ENCODE measurements at regions not wholly inside any gene's neighbourhood (a gene's known extent, or its start where the extent isn't known, plus 50 kb on each side); places are given as distances from the start of the nearest gene placed in this dataset.
A peak's percentile ranks its signal among the peaks of the same experiment; 100 is the strongest.

GRCh38 chr12:30828686-30829085, 73.9 kb upstream of the CAPRIN2 start:
- DNase-seq (ENCODE audit: low read depth in 2 of 2): no peak

GRCh38 chr12:30827101-30828066, 72.6 kb upstream of the CAPRIN2 start:
- no peak for DNase-seq (ENCODE audit: low read depth in 2 of 2)

GRCh38 chr12:30826276-30826675, 71.5 kb upstream of the CAPRIN2 start:
- DNase-seq (ENCODE audit: low read depth in 2 of 2): no peak

GRCh38 chr12:30825341-30825740, 70.6 kb upstream of the CAPRIN2 start:
- DNase-seq (ENCODE audit: low read depth in 2 of 2): no peak

GRCh38 chr12:30824311-30824710, 69.6 kb upstream of the CAPRIN2 start:
- no peak for DNase-seq (ENCODE audit: low read depth in 2 of 2)

GRCh38 chr12:30823764-30824163, 69.0 kb upstream of the CAPRIN2 start:
- no peak for DNase-seq (ENCODE audit: low read depth in 2 of 2)

GRCh38 chr12:30823156-30823699, 68.5 kb upstream of the CAPRIN2 start:
- peak in 1 of 2 donors; percentile 11 for DNase-seq (ENCODE audit: low read depth in 2 of 2)

GRCh38 chr12:30822385-30823155, 67.8 kb upstream of the CAPRIN2 start:
- DNase-seq (ENCODE audit: low read depth in 2 of 2): peak in 1 of 2 donors; percentile 23

- DNase-seq (ENCODE audit: low read depth in 2 of 2): no peak
Measured at GRCh38 chr12:30820406-30820946, 65.7 kb upstream of the CAPRIN2 start.

GRCh38 chr12:30818562-30818961, 63.8 kb upstream of the CAPRIN2 start:
- DNase-seq (ENCODE audit: low read depth in 2 of 2): no peak

- DNase-seq (ENCODE audit: low read depth in 2 of 2): no peak
Measured at GRCh38 chr12:30816742-30817465, 62.2 kb upstream of the CAPRIN2 start.

- no peak for DNase-seq (ENCODE audit: low read depth in 2 of 2)
Measured at GRCh38 chr12:30814295-30814655, 59.5 kb upstream of the CAPRIN2 start.

- no peak for DNase-seq (ENCODE audit: low read depth in 2 of 2)
Measured at GRCh38 chr12:30813525-30814294, 59.0 kb upstream of the CAPRIN2 start.

GRCh38 chr12:30811966-30812365, 57.2 kb upstream of the CAPRIN2 start:
- DNase-seq (ENCODE audit: low read depth in 2 of 2): no peak

- DNase-seq (ENCODE audit: low read depth in 2 of 2): no peak
Measured at GRCh38 chr12:30810918-30811317, 56.2 kb upstream of the CAPRIN2 start.

GRCh38 chr12:30807695-30808034, 52.9 kb upstream of the CAPRIN2 start:
- DNase-seq (ENCODE audit: low read depth in 2 of 2): no peak

GRCh38 chr12:30806989-30807694, 52.4 kb upstream of the CAPRIN2 start:
- DNase-seq (ENCODE audit: low read depth in 2 of 2): no peak

- DNase-seq (ENCODE audit: low read depth in 2 of 2): no peak
Measured at GRCh38 chr12:30805959-30806358, 51.2 kb upstream of the CAPRIN2 start.

Measured in stimulated activated CD4-positive, alpha-beta T cell treated with anti-CD3 and anti-CD28 coated beads, Interleukin-1b, Interleukin-23, amount 100 ng/mL, for 4 hours (primary cell).